GM23338 (cell line): ENCODE measurements at regions not wholly inside any gene's neighbourhood (a gene's known extent, or its start where the extent isn't known, plus 50 kb on each side); places are given as distances from the start of the nearest gene placed in this dataset.

ENCODE experiments used
- ATAC-seq: fragments of 200-7000 bp; cut with Tn5 transposase; 3 replicates; pipeline ENCODE4 v1.9.1; 2020
- DNase-seq: peaks from one replicate; pipeline ENCODE4 v3.0.0-alpha.2; 2015; ENCODE audit warnings: low spot score
- H2AFZ ChIP-seq: fragments of 200-600 bp; sonication (generic); 2 replicates; pipeline ENCODE4 v1.8.0; 2016; ENCODE audit warnings: antibody characterized with exemption, mild to moderate bottlenecking, moderate library complexity
- H3F3A ChIP-seq: fragments of 200-600 bp; sonication (generic); replicated peaks from 2 replicates; pipeline ENCODE4 v1.8.0; 2017; ENCODE audit warnings: antibody characterized with exemption, mixed run types, low read depth
- H3K27ac ChIP-seq: fragments of 200-600 bp; sonication (generic); 2 replicates; pipeline ENCODE4 v1.6.1; 2016; ENCODE audit warnings: low read depth
- H3K27me3 ChIP-seq: fragments of 200-600 bp; sonication (generic); 2 replicates; pipeline ENCODE4 v1.8.0; 2016; ENCODE audit warnings: mild to moderate bottlenecking, mixed run types, moderate library complexity; ENCODE audit not compliant: insufficient read depth
- H3K36me3 ChIP-seq: fragments of 200-600 bp; sonication (generic); 2 replicates; pipeline ENCODE4 v1.8.0; 2016; ENCODE audit warnings: mild to moderate bottlenecking; ENCODE audit not compliant: insufficient read depth
- H3K4me1 ChIP-seq: fragments of 200-600 bp; sonication (generic); 2 replicates; pipeline ENCODE4 v1.8.0; 2016; ENCODE audit warnings: mild to moderate bottlenecking, moderate library complexity; ENCODE audit not compliant: insufficient read depth
- H3K4me2 ChIP-seq: fragments of 200-600 bp; sonication (generic); 2 replicates; pipeline ENCODE4 v1.7.1; 2017; ENCODE audit warnings: mixed run types
- H3K4me3 ChIP-seq: fragments of 200-600 bp; sonication (generic); 2 replicates; pipeline ENCODE4 v1.6.1; 2016; ENCODE audit warnings: mixed run types
- H3K79me2 ChIP-seq: fragments of 200-600 bp; sonication (generic); replicated peaks from 2 replicates; pipeline ENCODE4 v1.8.0; 2017; ENCODE audit warnings: mild to moderate bottlenecking; ENCODE audit not compliant: insufficient read depth
- H3K9me2 ChIP-seq: fragments of 200-600 bp; sonication (generic); 2 replicates; pipeline ENCODE4 v1.8.0; 2017; ENCODE audit not compliant: insufficient read depth
- H4K20me1 ChIP-seq: fragments of 200-600 bp; sonication (generic); replicated peaks from 2 replicates; pipeline ENCODE4 v1.8.0; 2017; ENCODE audit warnings: mild to moderate bottlenecking; ENCODE audit not compliant: insufficient read depth
- H3K27ac Mint-ChIP-seq: 2 replicates; pipeline ENCODE4 v1.8.0; 2020; ENCODE audit warnings: inconsistent platforms, mild to moderate bottlenecking, moderate library complexity, mixed read lengths
- H3K27me3 Mint-ChIP-seq: 3 replicates; pipeline ENCODE4 v1.8.0; 2022; ENCODE audit warnings: low read depth, mild to moderate bottlenecking, moderate library complexity, mixed read lengths, inconsistent platforms; ENCODE audit not compliant: insufficient read depth, poor library complexity
- H3K36me3 Mint-ChIP-seq: 3 replicates; pipeline ENCODE4 v1.8.0; 2021; ENCODE audit warnings: low read depth, mild to moderate bottlenecking, inconsistent platforms, moderate library complexity, mixed read lengths
- H3K4me1 Mint-ChIP-seq: 3 replicates; pipeline ENCODE4 v1.8.0; 2020; ENCODE audit warnings: mild to moderate bottlenecking, inconsistent platforms, mixed read lengths
- H3K4me3 Mint-ChIP-seq: 3 replicates; pipeline ENCODE4 v1.8.0; 2021; ENCODE audit warnings: moderate library complexity, mild to moderate bottlenecking, inconsistent platforms, mixed read lengths
- H3K9me3 Mint-ChIP-seq: 3 replicates; pipeline ENCODE4 v1.8.0; 2020; ENCODE audit warnings: moderate library complexity, mild to moderate bottlenecking, inconsistent platforms, mixed read lengths
- CREB1 ChIP-seq: fragments of 250-450 bp; sonication (Bioruptor Pico); IDR thresholded peaks from 2 replicates; pipeline ENCODE4 v1.5.0; 2020; ENCODE audit warnings: low read depth, mild to moderate bottlenecking, moderate library complexity
- CTCF ChIP-seq, 2 experiments: fragments of 200-600 bp in 1 of 2; sonication (generic) in 1 of 2; conservative IDR thresholded peaks; 2 replicates each; pipeline versions ENCODE4 v1.5.1 to v1.6.1; 2016 to 2017; ENCODE audit warnings: antibody characterized with exemption in 2 of 2, low read depth in 2 of 2, mild to moderate bottlenecking in 2 of 2, moderate library complexity in 1 of 2
- ETS1 ChIP-seq: IDR thresholded peaks from 2 replicates; pipeline ENCODE4 v1.6.1; 2016; ENCODE audit warnings: antibody characterized with exemption
- EZH2 ChIP-seq: fragments of 200-600 bp; sonication (generic); IDR thresholded peaks from one replicate; pipeline ENCODE4 v1.8.0; 2017; ENCODE audit warnings: antibody characterized with exemption, mild to moderate bottlenecking, low read depth; ENCODE audit not compliant: unreplicated experiment
- EZH2phosphoT487 ChIP-seq: fragments of 200-600 bp; sonication (generic); IDR thresholded peaks from one replicate; pipeline ENCODE4 v1.8.1; 2018; ENCODE audit warnings: antibody characterized with exemption; ENCODE audit not compliant: unreplicated experiment
- JUNB ChIP-seq: IDR thresholded peaks from one replicate; pipeline ENCODE4 v1.6.1; 2016; ENCODE audit warnings: antibody characterized with exemption; ENCODE audit not compliant: unreplicated experiment
- NANOG ChIP-seq: IDR thresholded peaks from 2 replicates; pipeline ENCODE4 v1.6.1; 2016; ENCODE audit warnings: antibody characterized with exemption, borderline replicate concordance
- POLR2AphosphoS5 ChIP-seq: IDR thresholded peaks from 2 replicates; pipeline ENCODE4 v1.6.1; 2016; ENCODE audit warnings: antibody characterized with exemption, low read depth
- REST ChIP-seq: IDR thresholded peaks from one replicate; pipeline ENCODE4 v1.6.1; 2018; ENCODE audit warnings: antibody characterized with exemption; ENCODE audit not compliant: unreplicated experiment
- STAT1 ChIP-seq: IDR thresholded peaks from one replicate; pipeline ENCODE4 v1.6.1; 2016; ENCODE audit warnings: antibody characterized with exemption; ENCODE audit not compliant: unreplicated experiment
- ZNF114 ChIP-seq: fragments of 250-450 bp; sonication (Bioruptor Pico); IDR thresholded peaks from 2 replicates; pipeline ENCODE4 v1.5.0; 2020; ENCODE audit warnings: mild to moderate bottlenecking, moderate library complexity
- ZNF331 ChIP-seq: fragments of 250-450 bp; sonication (Bioruptor Pico); IDR thresholded peaks from 2 replicates; pipeline ENCODE4 v1.5.0; 2020; ENCODE audit warnings: low read depth, mild to moderate bottlenecking, moderate library complexity
- ZNF462 ChIP-seq: fragments of 250-450 bp; sonication (Bioruptor Pico); IDR thresholded peaks from 2 replicates; pipeline ENCODE4 v1.5.0; 2020; ENCODE audit warnings: mild to moderate bottlenecking, moderate library complexity

- Histone ChIP-seq H3K4me2 (no peak overlapping the region), H3K36me3 (no peaks in the 10 kb centered on the region), H3K79me2 (no peaks in the 10 kb centered on the region), H3K27me3 (no peaks in the 10 kb centered on the region), H3F3A (no peaks in the 10 kb centered on the region), H3K4me3 (no peak overlapping the region), H3K9me2 (no peaks in the 10 kb centered on the region), H3K4me1 (0 out of 2 replicates have a peak, but pooled peaks cover under 1% of the 10 kb centered on the region), H2AFZ (peak overlapping the region; percentile 77; the same call in 1 of the 2 replicates), H3K27ac (no peak overlapping the region), H4K20me1 (no peaks in the 10 kb centered on the region)
- Mint-ChIP-seq H3K4me1 (peaks cover under 1% of the 10 kb centered on the region; the same call in 2 of the 3 replicates), H3K9me3 (no peaks in the 10 kb centered on the region; the same call in 1 of the 3 replicates), H3K27me3 (no peaks in the 10 kb centered on the region), H3K27ac (no peak overlapping the region), H3K36me3 (no peaks in the 10 kb centered on the region; the same call in 2 of the 3 replicates), H3K4me3 (no peak overlapping the region)
- TF ChIP-seq NANOG (no peak), EZH2phosphoT487 (no peak), ZNF331 (CRISPR knock-in tag) (no peak), ZNF114 (CRISPR knock-in tag) (no peak), CREB1 (no peak), STAT1 (no peak), POLR2AphosphoS5 (no peak), ZNF462 (CRISPR knock-in tag) (no peak), EZH2 (no peak), ETS1 (no peak), JUNB (no peak), REST (no peak), CTCF (conservative IDR thresholded peaks at IDR 0.05; ENCODE audit: low read depth in 2 of 2) (no peak)
- DNase-seq (no peak), ATAC-seq (peak; percentile 43; the same call in 1 of the 3 replicates)
Observed at GRCh38 chr4:100799761-100800539, 282.1 kb upstream of the EMCN start.
